HG03095 (cell line): ENCODE measurements at regions not wholly inside any gene's neighbourhood (a gene's known extent, or its start where the extent isn't known, plus 50 kb on each side); places are given as distances from the start of the nearest gene placed in this dataset.
A peak's percentile ranks its signal among the peaks of the same experiment; 100 is the strongest.
"Not testable (repeated sequence)": the region's sequence is repeated elsewhere in the genome, so short reads cannot be mapped to it uniquely, and the experiment has no call there.

Source experiments
- ATAC-seq: cut with Tn5 transposase; IDR thresholded peaks from one replicate; pipeline ENCODE4 v1.9.1; 2021; ENCODE audit warnings: moderate library complexity; ENCODE audit not compliant: unreplicated experiment

- ATAC-seq = no peak
These were observed 599.9 kb downstream of the SOX5 start for GRCh38 chr12:23349564-23349963.

GRCh38 chr12:23350808-23351207, 598.7 kb downstream of the SOX5 start:
- ATAC-seq = peak; percentile 98

- ATAC-seq = no peak
These were observed 596.8 kb downstream of the SOX5 start for GRCh38 chr12:23352670-23353069.

GRCh38 chr12:23354800-23355199, 594.7 kb downstream of the SOX5 start:
- ATAC-seq = no peak

- ATAC-seq = no peak
These were observed 593.0 kb downstream of the SOX5 start for GRCh38 chr12:23356440-23356839.

GRCh38 chr12:23356927-23357708, 592.4 kb downstream of the SOX5 start:
- no peak for ATAC-seq

- ATAC-seq = no peak
These were observed 589.3 kb downstream of the SOX5 start for GRCh38 chr12:23359975-23360701.

GRCh38 chr12:23361971-23362370, 587.5 kb downstream of the SOX5 start:
- ATAC-seq = no peak

- no peak for ATAC-seq
These were observed 580.9 kb downstream of the SOX5 start for GRCh38 chr12:23368590-23368989.

GRCh38 chr12:23375621-23376020, 573.8 kb downstream of the SOX5 start:
- ATAC-seq = no peak

- ATAC-seq = no peak
These were observed 573.2 kb downstream of the SOX5 start for GRCh38 chr12:23376238-23376637.

GRCh38 chr12:23380419-23381100, 568.9 kb downstream of the SOX5 start:
- no peak for ATAC-seq

GRCh38 chr12:23388898-23389297, 560.6 kb downstream of the SOX5 start:
- ATAC-seq = not testable (repeated sequence)

- not testable (repeated sequence) for ATAC-seq
These were observed 560.2 kb downstream of the SOX5 start for GRCh38 chr12:23389315-23389714.

GRCh38 chr12:23399402-23399933, 550.0 kb downstream of the SOX5 start:
- no peak for ATAC-seq

GRCh38 chr12:23415180-23415579, 534.3 kb downstream of the SOX5 start:
- ATAC-seq = no peak

- ATAC-seq = no peak
These were observed 527.9 kb downstream of the SOX5 start for GRCh38 chr12:23421556-23421955.

GRCh38 chr12:23423097-23423687, 526.3 kb downstream of the SOX5 start:
- ATAC-seq = no peak

GRCh38 chr12:23423796-23424195, 525.7 kb downstream of the SOX5 start:
- no peak for ATAC-seq

GRCh38 chr12:23424685-23425084, 524.8 kb downstream of the SOX5 start:
- ATAC-seq = no peak

GRCh38 chr12:23426328-23426727, 523.1 kb downstream of the SOX5 start:
- ATAC-seq = no peak
